Endothelial cell of umbilical vein (primary cell): ENCODE measurements at regions not wholly inside any gene's neighbourhood (a gene's known extent, or its start where the extent isn't known, plus 50 kb on each side); places are given as distances from the start of the nearest gene placed in this dataset.

Experiments used
- EZH2 ChIP-seq: IDR thresholded peaks from 2 replicates; pipeline ENCODE4 v1.6.1; 2012; ENCODE audit warnings: borderline replicate concordance, low read depth, mild to moderate bottlenecking, moderate library complexity, low read length, inconsistent platforms; ENCODE audit not compliant: severe bottlenecking
- FOS ChIP-seq: IDR thresholded peaks from 2 replicates; pipeline ENCODE4 v1.6.1; 2011; ENCODE audit warnings: mild to moderate bottlenecking, low read length, moderate library complexity, borderline replicate concordance; ENCODE audit not compliant: insufficient read depth
- GATA2 ChIP-seq: IDR thresholded peaks from 2 replicates; pipeline ENCODE4 v1.7.0; 2011; ENCODE audit warnings: low read depth, mild to moderate bottlenecking, moderate library complexity, mixed read lengths, low read length; ENCODE audit not compliant: insufficient read length, insufficient read depth
- JUN ChIP-seq: IDR thresholded peaks from 2 replicates; pipeline ENCODE4 v1.6.1; 2011; ENCODE audit warnings: borderline replicate concordance, low read depth; ENCODE audit not compliant: insufficient read length, insufficient read depth
- MYC ChIP-seq: IDR thresholded peaks from one replicate; pipeline ENCODE4 v1.6.1; 2011; ENCODE audit warnings: mild to moderate bottlenecking, low read depth, low read length
- POLR2A ChIP-seq: IDR thresholded peaks from 2 replicates; pipeline ENCODE4 v1.6.1; 2012; ENCODE audit warnings: low read depth, mild to moderate bottlenecking, control low read depth, low read length
- POLR2AphosphoS5 ChIP-seq: IDR thresholded peaks from 2 replicates; pipeline ENCODE4 v1.6.1; 2012; ENCODE audit warnings: low read depth, mild to moderate bottlenecking, control low read depth, low read length, moderate library complexity; ENCODE audit not compliant: insufficient read depth
- TF ChIP-seq, protein P1 (sequence below), 2 donors: IDR thresholded peaks; 1 replicate in 1 of 2; 2 replicates in 1 of 2; pipeline ENCODE4 v1.5.1; 2011; ENCODE audit warnings: low read length in 2 of 2, mild to moderate bottlenecking in 2 of 2, moderate library complexity in 2 of 2, control low read depth in 1 of 2, inconsistent platforms in 1 of 2, low read depth in 1 of 2; ENCODE audit not compliant: insufficient read depth in 1 of 2; ENCODE audit errors: extremely low read depth in 1 of 2
- TF ChIP-seq, protein P2 (sequence below): IDR thresholded peaks from 2 replicates; pipeline ENCODE4 v1.6.1; 2011; ENCODE audit not compliant: insufficient read depth, insufficient read length

DNA sequence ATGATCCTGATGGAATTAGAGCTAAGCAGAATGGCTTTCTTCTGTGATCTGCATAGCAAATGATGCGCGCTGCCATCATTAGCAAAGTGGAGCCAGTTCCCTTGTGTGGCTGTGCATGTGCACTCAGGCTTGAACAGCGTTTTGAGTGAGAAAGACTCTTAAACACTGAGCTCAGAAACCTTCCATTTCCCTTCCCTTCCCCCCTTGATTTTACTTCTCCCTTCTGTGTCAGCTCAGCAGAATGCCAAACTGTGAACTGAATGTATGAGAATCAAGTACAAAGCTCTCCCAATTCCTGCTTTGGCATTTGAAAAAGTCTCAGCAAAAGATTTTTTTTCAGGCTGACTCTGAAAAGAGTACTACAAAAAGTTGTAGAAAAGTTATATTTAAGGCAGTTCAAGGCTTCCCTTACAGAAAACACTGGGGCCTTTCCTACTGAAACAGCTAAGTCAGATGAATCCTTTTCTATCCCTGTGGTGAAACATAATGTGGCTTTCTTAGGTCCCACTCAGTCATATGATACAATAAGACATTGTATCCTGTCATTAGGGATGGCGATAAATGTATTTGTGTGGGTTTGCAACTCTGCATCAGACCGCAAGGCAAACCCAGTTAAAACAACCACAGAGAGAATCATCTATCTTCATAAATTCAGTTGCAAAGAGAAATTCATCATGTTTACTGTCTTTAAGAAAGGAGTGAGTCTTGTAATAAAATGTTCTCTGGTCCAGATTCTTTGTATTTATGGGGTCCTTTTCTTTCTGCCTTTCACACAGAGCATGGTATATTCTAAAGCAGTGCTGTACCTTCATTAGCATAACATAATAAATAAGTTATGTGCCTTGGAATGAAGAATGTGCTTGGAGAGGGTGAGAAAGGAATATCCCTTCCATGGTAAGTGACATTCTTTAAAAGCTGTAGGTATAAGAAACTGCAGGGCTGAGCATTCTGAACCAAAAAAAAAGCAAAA, 222.6 kb downstream of the CAAP1 start:
- TF ChIP-seq POLR2A (no peak), EZH2 (no peak), MYC (no peak), POLR2AphosphoS5 (no peak), GATA2 (no peak), JUN (no peak), FOS (no peak)
- TF ChIP-seq, protein P1, sequence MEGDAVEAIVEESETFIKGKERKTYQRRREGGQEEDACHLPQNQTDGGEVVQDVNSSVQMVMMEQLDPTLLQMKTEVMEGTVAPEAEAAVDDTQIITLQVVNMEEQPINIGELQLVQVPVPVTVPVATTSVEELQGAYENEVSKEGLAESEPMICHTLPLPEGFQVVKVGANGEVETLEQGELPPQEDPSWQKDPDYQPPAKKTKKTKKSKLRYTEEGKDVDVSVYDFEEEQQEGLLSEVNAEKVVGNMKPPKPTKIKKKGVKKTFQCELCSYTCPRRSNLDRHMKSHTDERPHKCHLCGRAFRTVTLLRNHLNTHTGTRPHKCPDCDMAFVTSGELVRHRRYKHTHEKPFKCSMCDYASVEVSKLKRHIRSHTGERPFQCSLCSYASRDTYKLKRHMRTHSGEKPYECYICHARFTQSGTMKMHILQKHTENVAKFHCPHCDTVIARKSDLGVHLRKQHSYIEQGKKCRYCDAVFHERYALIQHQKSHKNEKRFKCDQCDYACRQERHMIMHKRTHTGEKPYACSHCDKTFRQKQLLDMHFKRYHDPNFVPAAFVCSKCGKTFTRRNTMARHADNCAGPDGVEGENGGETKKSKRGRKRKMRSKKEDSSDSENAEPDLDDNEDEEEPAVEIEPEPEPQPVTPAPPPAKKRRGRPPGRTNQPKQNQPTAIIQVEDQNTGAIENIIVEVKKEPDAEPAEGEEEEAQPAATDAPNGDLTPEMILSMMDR (IDR thresholded peaks at IDR 0.05; ENCODE audit: extremely low read depth in 1 of 2, insufficient read depth in 1 of 2, low read depth in 1 of 2, low read length in 2 of 2) = no peak
- TF ChIP-seq, protein P2, sequence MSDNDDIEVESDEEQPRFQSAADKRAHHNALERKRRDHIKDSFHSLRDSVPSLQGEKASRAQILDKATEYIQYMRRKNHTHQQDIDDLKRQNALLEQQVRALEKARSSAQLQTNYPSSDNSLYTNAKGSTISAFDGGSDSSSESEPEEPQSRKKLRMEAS = no peak
